Mesenchymal stem cell (in vitro differentiated cells and primary cell): ENCODE measurements at regions not wholly inside any gene's neighbourhood (a gene's known extent, or its start where the extent isn't known, plus 50 kb on each side); places are given as distances from the start of the nearest gene placed in this dataset.

Source experiments
- DNase-seq: peaks from one replicate; pipeline ENCODE4 v3.0.0-alpha.2; 2013
- H2AFZ ChIP-seq: one replicate; pipeline ENCODE4 v1.6.1; 2013; ENCODE audit warnings: low read depth, mild to moderate bottlenecking, control low read depth, inconsistent platforms, low read length, moderate library complexity
- H2AK5ac ChIP-seq: 2 replicates; pipeline ENCODE4 v1.6.1; 2013; ENCODE audit warnings: low read length, moderate library complexity, mild to moderate bottlenecking, inconsistent platforms; ENCODE audit not compliant: severe bottlenecking
- H2BK120ac ChIP-seq: one replicate; pipeline ENCODE4 v1.6.1; 2013; ENCODE audit warnings: low read depth, mild to moderate bottlenecking, inconsistent platforms, low read length, moderate library complexity
- H2BK12ac ChIP-seq, 2 experiments: one replicate each; pipeline ENCODE4 v1.6.1; 2013; ENCODE audit warnings: inconsistent platforms in 2 of 2, low read length in 2 of 2, mild to moderate bottlenecking in 2 of 2, moderate library complexity in 2 of 2, control low read depth in 1 of 2
- H2BK15ac ChIP-seq: one replicate; pipeline ENCODE4 v1.6.1; 2013; ENCODE audit warnings: mild to moderate bottlenecking, low read depth, inconsistent platforms; ENCODE audit not compliant: poor library complexity, severe bottlenecking
- H2BK5ac ChIP-seq: 2 replicates; pipeline ENCODE4 v1.6.1; 2013; ENCODE audit warnings: low read depth, mild to moderate bottlenecking, low read length, control low read depth, inconsistent platforms; ENCODE audit not compliant: poor library complexity, severe bottlenecking
- H3K14ac ChIP-seq, 2 experiments: one replicate each; pipeline ENCODE4 v1.6.1; 2013; ENCODE audit warnings: inconsistent platforms in 2 of 2, low read length in 2 of 2, control low read depth in 1 of 2, mild to moderate bottlenecking in 1 of 2, moderate library complexity in 1 of 2
- H3K18ac ChIP-seq, 2 experiments: one replicate each; pipeline ENCODE4 v1.6.1; 2013; ENCODE audit warnings: inconsistent platforms in 2 of 2, low read length in 2 of 2, control low read depth in 1 of 2, low read depth in 1 of 2, mild to moderate bottlenecking in 1 of 2
- H3K23ac ChIP-seq, 2 experiments: one replicate each; pipeline ENCODE4 v1.6.1; 2013; ENCODE audit warnings: inconsistent platforms in 2 of 2, low read length in 2 of 2, mild to moderate bottlenecking in 2 of 2, moderate library complexity in 2 of 2, control low read depth in 1 of 2
- H3K27ac ChIP-seq: 2 replicates; pipeline ENCODE4 v1.5.1; 2013; ENCODE audit warnings: mild to moderate bottlenecking, moderate library complexity, low read length, control low read depth, inconsistent platforms; ENCODE audit not compliant: poor library complexity, severe bottlenecking
- H3K27me3 ChIP-seq, 2 experiments: 2 replicates each; pipeline versions ENCODE4 v1.6.1 to v1.7.0; 2013; ENCODE audit warnings: low read length in 2 of 2, mild to moderate bottlenecking in 2 of 2, moderate library complexity in 2 of 2, control low read depth in 1 of 2, inconsistent platforms in 1 of 2; ENCODE audit not compliant: control insufficient read depth in 1 of 2, insufficient read depth in 1 of 2
- H3K36me3 ChIP-seq, 2 experiments: 2 replicates each; pipeline versions ENCODE4 v1.6.1 to v1.7.0; 2013; ENCODE audit warnings: low read length in 2 of 2, control low read depth in 1 of 2, inconsistent platforms in 1 of 2, low read depth in 1 of 2, mild to moderate bottlenecking in 1 of 2; ENCODE audit not compliant: insufficient read depth in 2 of 2, control insufficient read depth in 1 of 2
- H3K4ac ChIP-seq, 2 experiments: one replicate each; pipeline ENCODE4 v1.6.1; 2013; ENCODE audit warnings: inconsistent platforms in 2 of 2, low read length in 2 of 2, mild to moderate bottlenecking in 2 of 2, moderate library complexity in 2 of 2, control low read depth in 1 of 2, low read depth in 1 of 2
- H3K4me1 ChIP-seq: 2 replicates; pipeline ENCODE4 v1.6.1; 2013; ENCODE audit warnings: low read depth, low read length, control low read depth; ENCODE audit not compliant: control insufficient read depth, insufficient read depth
- H3K4me2 ChIP-seq: 2 replicates; pipeline ENCODE4 v1.6.1; 2013; ENCODE audit warnings: low read length, mild to moderate bottlenecking, inconsistent platforms; ENCODE audit not compliant: poor library complexity, severe bottlenecking
- H3K4me3 ChIP-seq, 2 experiments: 2 replicates each; pipeline versions ENCODE4 v1.5.1 to v1.7.0; 2013; ENCODE audit warnings: low read length in 2 of 2, mild to moderate bottlenecking in 2 of 2, control low read depth in 1 of 2, low read depth in 1 of 2; ENCODE audit not compliant: insufficient read depth in 1 of 2
- H3K79me1 ChIP-seq: replicated peaks from 2 replicates; pipeline ENCODE4 v1.6.1; 2013; ENCODE audit warnings: mild to moderate bottlenecking, control low read depth, low read length, inconsistent platforms; ENCODE audit not compliant: poor library complexity, severe bottlenecking
- H3K9ac ChIP-seq: 2 replicates; pipeline ENCODE4 v1.7.0; 2013; ENCODE audit warnings: mild to moderate bottlenecking, low read length, moderate library complexity
- H3K9me3 ChIP-seq: 2 replicates; pipeline ENCODE4 v1.7.0; 2013; ENCODE audit warnings: mild to moderate bottlenecking, low read length; ENCODE audit not compliant: control insufficient read depth
- H4K8ac ChIP-seq: one replicate; pipeline ENCODE4 v1.6.1; 2013; ENCODE audit warnings: inconsistent platforms, mild to moderate bottlenecking, low read length, moderate library complexity
- H4K91ac ChIP-seq: one replicate; pipeline ENCODE4 v1.6.1; 2013; ENCODE audit warnings: mild to moderate bottlenecking, low read length, inconsistent platforms
- WGBS: methylation state at CpG from one replicate; pipeline ENCODE4 v1.1.7; 2013; ENCODE audit warnings: mixed read lengths; 5-methylcytosine and 5-hydroxymethylcytosine counted together

DNA sequence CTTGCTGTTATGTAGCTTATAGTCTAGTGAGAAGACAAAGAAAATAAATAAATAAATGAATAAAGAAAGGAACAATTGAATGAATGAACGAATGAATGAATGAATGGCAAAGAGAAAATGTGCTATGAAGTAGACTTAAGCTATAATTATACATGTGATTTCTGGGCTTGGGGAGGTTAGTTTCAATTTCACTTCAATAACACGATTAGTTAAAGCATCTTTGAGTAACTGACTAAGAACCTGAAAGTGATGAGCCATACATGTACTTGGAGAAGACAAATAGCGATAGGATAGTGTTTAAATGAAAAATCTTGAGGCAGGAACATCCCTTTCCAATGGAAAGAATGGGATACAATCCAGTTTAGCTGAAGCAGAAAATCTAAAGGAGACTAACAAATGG is 593.1 kb upstream of the LRRTM4 start:
- Histone ChIP-seq H3K79me1 (no peaks in the 10 kb centered on the region), H3K4me2 (no peak overlapping the region), H2BK120ac (no peak overlapping the region), H3K27me3 (no peaks in the 10 kb centered on the region), H3K27ac (no peak overlapping the region), H2BK15ac (no peak overlapping the region), H3K36me3 (no peaks in the 10 kb centered on the region), H3K4ac (no peak overlapping the region), H4K8ac (no peak overlapping the region), H3K4me3 (no peak overlapping the region), H2AK5ac (no peak overlapping the region), H3K4me1 (no peaks in the 10 kb centered on the region), H2BK12ac (no peak overlapping the region), H3K18ac (no peak overlapping the region), H2AFZ (no peak overlapping the region), H3K9me3 (peaks cover 5% of the 10 kb centered on the region), H3K9ac (no peak overlapping the region), H2BK5ac (no peak overlapping the region), H4K91ac (no peak overlapping the region), H3K23ac (no peak overlapping the region), H3K14ac (no peak overlapping the region)
- no peak for DNase-seq
- 80% methylated on average over 3 of the region's 3 CpGs for WGBS

GRCh38 chr2:78118037-78118436 is 595.9 kb upstream of the LRRTM4 start:
- no peak overlapping the region for H3K9ac ChIP-seq
- H3K4me3 ChIP-seq: no peak overlapping the region
- H2AFZ ChIP-seq: no peak overlapping the region
- no peak overlapping the region for H3K23ac ChIP-seq
- no peak overlapping the region for H2BK12ac ChIP-seq
- peaks cover 11% of the 10 kb centered on the region for H3K9me3 ChIP-seq
- no peak overlapping the region for H4K91ac ChIP-seq
- no peak overlapping the region for H2AK5ac ChIP-seq
- no peaks in the 10 kb centered on the region for H3K4me1 ChIP-seq
- no peak overlapping the region for H4K8ac ChIP-seq
- H3K14ac ChIP-seq: no peak overlapping the region
- no peaks in the 10 kb centered on the region for H3K36me3 ChIP-seq
- no peak overlapping the region for H3K4me2 ChIP-seq
- no peaks in the 10 kb centered on the region for H3K27me3 ChIP-seq
- no peak for DNase-seq
- 79% methylated on average over 2 of the region's 5 CpGs for WGBS
- no peak overlapping the region for H3K27ac ChIP-seq
- no peak overlapping the region for H2BK120ac ChIP-seq
- no peak overlapping the region for H2BK15ac ChIP-seq
- H3K18ac ChIP-seq: no peak overlapping the region
- no peaks in the 10 kb centered on the region for H3K79me1 ChIP-seq
- H2BK5ac ChIP-seq: no peak overlapping the region
- H3K4ac ChIP-seq: no peak overlapping the region

DNA sequence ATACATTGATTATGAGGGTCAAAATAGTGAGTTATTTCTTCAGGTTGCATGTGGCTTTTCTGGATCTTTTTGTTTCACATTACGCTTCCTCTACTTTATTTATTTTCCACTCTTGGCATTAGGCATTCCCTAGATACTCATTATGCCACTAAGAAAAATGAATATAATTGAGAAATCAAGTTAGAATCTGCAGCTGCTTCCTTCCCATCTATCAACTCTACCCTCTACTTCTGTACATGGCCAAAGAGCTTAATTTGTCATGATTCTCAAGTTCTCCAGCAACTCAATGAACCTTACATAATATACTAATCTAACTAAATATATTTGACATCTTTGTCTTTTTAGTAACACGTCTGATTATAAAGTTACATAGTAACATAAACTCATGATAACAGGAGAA is 598.1 kb upstream of the LRRTM4 start:
- 100% methylated on average over 1 of the region's 2 CpGs for WGBS
- no peak overlapping the region for H2BK120ac ChIP-seq
- H3K27me3 ChIP-seq: no peaks in the 10 kb centered on the region
- H2AK5ac ChIP-seq: no peak overlapping the region
- H4K8ac ChIP-seq: no peak overlapping the region
- no peak overlapping the region for H3K14ac ChIP-seq
- H3K79me1 ChIP-seq: no peaks in the 10 kb centered on the region
- DNase-seq: no peak
- H3K4ac ChIP-seq: no peak overlapping the region
- H3K23ac ChIP-seq: no peak overlapping the region
- no peak overlapping the region for H2AFZ ChIP-seq
- H3K18ac ChIP-seq: no peak overlapping the region
- no peak overlapping the region for H3K4me3 ChIP-seq
- H3K4me1 ChIP-seq: no peaks in the 10 kb centered on the region
- H4K91ac ChIP-seq: no peak overlapping the region
- H2BK12ac ChIP-seq: no peak overlapping the region
- no peak overlapping the region for H2BK15ac ChIP-seq
- H3K4me2 ChIP-seq: no peak overlapping the region
- H3K9ac ChIP-seq: no peak overlapping the region
- H2BK5ac ChIP-seq: no peak overlapping the region
- H3K9me3 ChIP-seq: peaks cover 11% of the 10 kb centered on the region
- no peaks in the 10 kb centered on the region for H3K36me3 ChIP-seq
- H3K27ac ChIP-seq: no peak overlapping the region

GRCh38 chr2:78125042-78125441 is 602.9 kb upstream of the LRRTM4 start:
- H3K14ac ChIP-seq: no peak overlapping the region
- no peak overlapping the region for H2BK120ac ChIP-seq
- no peak overlapping the region for H2AK5ac ChIP-seq
- no peaks in the 10 kb centered on the region for H3K4me1 ChIP-seq
- no peak overlapping the region for H3K27ac ChIP-seq
- H4K91ac ChIP-seq: no peak overlapping the region
- H3K4ac ChIP-seq: no peak overlapping the region
- no peak overlapping the region for H2BK15ac ChIP-seq
- no peak overlapping the region for H3K4me2 ChIP-seq
- no peak overlapping the region for H3K9ac ChIP-seq
- H4K8ac ChIP-seq: no peak overlapping the region
- no peak overlapping the region for H3K18ac ChIP-seq
- no peak overlapping the region for H2AFZ ChIP-seq
- no peaks in the 10 kb centered on the region for H3K79me1 ChIP-seq
- H3K23ac ChIP-seq: no peak overlapping the region
- no peak overlapping the region for H3K4me3 ChIP-seq
- DNase-seq: no peak
- WGBS: 89% methylated on average over 2 of the region's 3 CpGs
- no peak overlapping the region for H2BK5ac ChIP-seq
- no peaks in the 10 kb centered on the region for H3K36me3 ChIP-seq
- H3K27me3 ChIP-seq: no peaks in the 10 kb centered on the region
- no peak overlapping the region for H2BK12ac ChIP-seq
- peaks cover 8% of the 10 kb centered on the region for H3K9me3 ChIP-seq
